Activated CD4-positive, alpha-beta T cell treated with anti-CD3 and anti-CD28 coated beads, Interleukin-2, amount 10 ng/mL, durations not matched to agents 7 days and 5 days (primary cell): ENCODE measurements at regions not wholly inside any gene's neighbourhood (a gene's known extent, or its start where the extent isn't known, plus 50 kb on each side); places are given as distances from the start of the nearest gene placed in this dataset.
"Not testable (repeated sequence)": the region's sequence is repeated elsewhere in the genome, so short reads cannot be mapped to it uniquely, and the experiment has no call there.

Experiments
- CTCF ChIA-PET: fragments of 350-600 bp; sonication (Branson Sonifier 250); formaldehyde crosslinking; loops from one replicate; lab custom pipeline; 2021; ENCODE audit warnings: antibody characterized with exemption; lab: Charles Lee
- POLR2A ChIA-PET: fragments of 350-600 bp; sonication (Branson Sonifier 250); formaldehyde crosslinking; loops from one replicate; lab custom pipeline; 2021; ENCODE audit warnings: antibody characterized with exemption; lab: Charles Lee
- DNase-seq: peaks from one replicate; pipeline ENCODE4 v3.0.0-alpha.2; 2020
- H3K27ac Mint-ChIP-seq: one replicate; pipeline ENCODE4 v1.8.0; 2021; ENCODE audit warnings: mild to moderate bottlenecking, moderate library complexity, mixed read lengths
- H3K27me3 Mint-ChIP-seq: one replicate; pipeline ENCODE4 v1.8.0; 2021; ENCODE audit warnings: mixed read lengths
- H3K36me3 Mint-ChIP-seq: one replicate; pipeline ENCODE4 v1.8.0; 2021; ENCODE audit warnings: low read depth, mixed read lengths
- H3K4me1 Mint-ChIP-seq: one replicate; pipeline ENCODE4 v1.8.0; 2021; ENCODE audit warnings: mixed read lengths
- H3K4me3 Mint-ChIP-seq: one replicate; pipeline ENCODE4 v1.8.0; 2021; ENCODE audit warnings: mild to moderate bottlenecking, moderate library complexity, mixed read lengths
- H3K9me3 Mint-ChIP-seq: one replicate; pipeline ENCODE4 v1.8.0; 2021; ENCODE audit warnings: mixed read lengths

- peak overlapping the region; percentile 79 for H3K27ac Mint-ChIP-seq
- CTCF ChIA-PET = interaction anchor here (2.8 kb wide), 1 partner anchor 13 kb away, joined by 8 read pairs; no protein-coding TSS in a partner anchor
- DNase-seq = no peak
- no peaks in the 10 kb centered on the region for H3K9me3 Mint-ChIP-seq
- peaks cover 9% of the 10 kb centered on the region for H3K36me3 Mint-ChIP-seq
- no peaks in the 10 kb centered on the region for H3K27me3 Mint-ChIP-seq
- no peak overlapping the region for H3K4me3 Mint-ChIP-seq
- POLR2A ChIA-PET = no interaction called here
- H3K4me1 Mint-ChIP-seq = peaks cover 48% of the 10 kb centered on the region
Observed at GRCh38 chr17:51428668-51429495, 168.5 kb downstream of the UTP18 start.

DNA sequence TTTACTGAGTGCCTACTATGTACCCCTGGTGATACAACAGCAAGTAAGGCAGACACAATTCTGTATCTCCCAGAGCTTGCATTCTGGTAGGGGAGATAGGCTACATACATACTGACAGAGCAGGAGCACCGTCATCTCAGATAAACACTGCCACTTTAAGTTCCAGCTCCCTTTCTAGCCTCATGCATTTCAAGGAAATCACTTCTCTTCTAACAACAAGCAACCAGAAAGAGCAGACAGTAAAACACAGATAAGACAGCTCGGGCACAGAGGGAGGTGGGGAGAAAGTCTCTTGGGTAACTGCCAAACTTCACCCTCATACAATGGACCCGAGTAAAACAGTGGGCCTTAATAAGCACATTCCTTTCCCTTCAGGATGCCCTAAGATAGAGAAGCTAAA, 169.6 kb downstream of the UTP18 start:
- CTCF ChIA-PET = interaction anchor here (1.4 to 2.8 kb wide), 2 partner anchors 9 to 11 kb away, joined by 4 to 8 read pairs; no protein-coding TSS in a partner anchor
- not testable (repeated sequence) for H3K4me3 Mint-ChIP-seq
- H3K27ac Mint-ChIP-seq = peak overlapping the region; percentile 82

GRCh38 chr17:51430591-51430990, 170.2 kb downstream of the UTP18 start:
- DNase-seq = no peak
- CTCF ChIA-PET = interaction anchor here (1.4 to 2.8 kb wide), 2 partner anchors 9 to 11 kb away, joined by 4 to 8 read pairs; no protein-coding TSS in a partner anchor
- H3K4me3 Mint-ChIP-seq = no peak overlapping the region
- peaks cover 7% of the 10 kb centered on the region for H3K36me3 Mint-ChIP-seq
- H3K27me3 Mint-ChIP-seq = no peaks in the 10 kb centered on the region
- H3K9me3 Mint-ChIP-seq = no peaks in the 10 kb centered on the region
- H3K27ac Mint-ChIP-seq = peak overlapping the region; percentile 82
- POLR2A ChIA-PET = no interaction called here
- H3K4me1 Mint-ChIP-seq = peaks cover 63% of the 10 kb centered on the region

More for the DNA sequence above, 169.6 kb downstream of the UTP18 start:
- H3K27me3 Mint-ChIP-seq, H3K36me3 Mint-ChIP-seq, DNase-seq, H3K9me3 Mint-ChIP-seq, POLR2A ChIA-PET: not testable (repeated sequence)
- peaks cover 56% of the 10 kb centered on the region for H3K4me1 Mint-ChIP-seq

DNA sequence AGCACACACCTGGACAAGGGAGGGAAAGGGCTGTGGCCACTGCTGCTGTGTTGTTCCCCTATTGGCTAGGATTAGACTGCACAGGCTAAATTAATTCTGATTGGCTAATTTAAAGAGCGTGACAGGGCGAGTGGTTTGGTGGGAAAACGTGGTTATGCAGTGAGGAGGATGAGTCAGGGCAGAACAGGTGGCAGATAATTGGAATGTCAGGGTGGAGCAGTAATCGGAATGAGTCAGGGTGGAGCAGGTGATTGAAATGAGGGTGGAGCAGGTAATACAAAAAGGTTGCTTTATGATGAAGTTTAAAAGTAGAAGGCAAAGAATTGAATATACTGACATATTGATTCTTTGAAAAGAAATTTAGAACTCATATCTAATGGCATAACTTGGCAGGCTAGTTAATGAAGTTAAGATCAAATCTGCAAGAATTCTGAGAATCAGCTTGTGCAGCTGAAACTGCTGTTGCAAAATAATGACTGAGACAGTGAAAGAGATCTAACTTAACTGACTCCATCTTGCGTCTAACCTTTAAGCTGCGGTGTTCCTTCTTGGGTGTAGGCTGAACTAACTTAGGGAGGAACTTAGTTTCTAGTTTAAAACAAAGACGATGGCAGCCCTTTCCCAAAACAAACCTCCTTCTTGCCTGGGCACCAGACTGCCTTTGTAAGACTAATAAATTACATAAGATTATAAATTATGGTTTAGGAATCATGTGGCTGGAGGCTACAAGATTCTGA, 174.3 kb downstream of the UTP18 start:
- Mint-ChIP-seq H3K4me3 (no peak overlapping the region), H3K27me3 (no peaks in the 10 kb centered on the region), H3K27ac (peak overlapping the region; percentile 26), H3K9me3 (no peaks in the 10 kb centered on the region), H3K36me3 (peaks cover 2% of the 10 kb centered on the region), H3K4me1 (peaks cover 40% of the 10 kb centered on the region)
- no peak for DNase-seq
- ChIA-PET CTCF (no interaction called here), POLR2A (no interaction called here)

DNA sequence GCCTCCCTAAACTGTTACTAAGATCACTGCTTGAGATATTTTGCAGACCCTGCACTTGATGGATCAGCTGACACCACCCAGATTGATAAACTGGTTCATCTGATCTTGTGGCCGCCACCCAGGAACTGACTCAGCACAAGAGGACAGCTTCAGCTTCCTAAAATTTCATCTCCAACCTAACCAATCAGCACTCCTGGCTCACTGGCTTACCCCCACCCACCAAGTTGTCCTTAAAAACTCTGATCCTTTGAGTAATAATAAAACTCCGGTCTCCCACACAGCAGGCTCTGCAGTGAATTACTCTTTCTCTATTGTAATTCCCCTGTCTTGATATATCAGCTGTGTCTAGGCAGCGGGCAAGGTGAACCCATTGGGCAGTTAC, 174.8 kb downstream of the UTP18 start:
- ChIA-PET POLR2A (no interaction called here), CTCF (interaction anchor here (1.4 to 1.9 kb wide), 2 partner anchors 21 to 26 kb away, joined by 3 to 5 read pairs; no protein-coding TSS in a partner anchor)
- Mint-ChIP-seq H3K36me3 (no peaks in the 10 kb centered on the region), H3K4me3 (peak overlapping the region; percentile 24), H3K27me3 (no peaks in the 10 kb centered on the region), H3K4me1 (peaks cover 38% of the 10 kb centered on the region), H3K27ac (peak overlapping the region; percentile 26), H3K9me3 (no peaks in the 10 kb centered on the region)
- no peak for DNase-seq

DNA sequence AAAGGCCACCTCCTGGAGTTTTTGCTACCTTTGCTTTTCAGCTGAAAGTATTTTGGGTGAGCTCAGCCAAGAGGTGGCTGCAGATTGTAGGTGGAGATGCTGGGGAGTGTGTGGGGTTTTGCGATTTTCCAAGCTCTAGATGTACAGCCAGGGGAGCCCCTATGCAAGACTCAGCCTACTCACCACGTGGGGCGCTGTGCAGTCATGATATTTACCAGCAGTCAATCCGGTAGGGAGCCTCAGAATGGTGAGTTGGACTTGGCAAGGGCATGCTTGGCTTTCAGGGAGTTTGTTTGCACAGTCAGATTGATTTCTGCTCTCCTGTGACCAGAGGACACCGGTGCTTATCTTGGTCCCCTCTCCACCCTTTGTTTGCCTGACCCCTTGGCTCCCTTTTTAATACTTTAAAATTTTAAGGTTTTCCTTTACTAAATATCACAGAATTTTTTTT, 175.3 kb downstream of the UTP18 start:
- Mint-ChIP-seq H3K27ac (no peak overlapping the region), H3K36me3 (no peaks in the 10 kb centered on the region), H3K27me3 (no peaks in the 10 kb centered on the region), H3K9me3 (no peaks in the 10 kb centered on the region), H3K4me1 (peaks cover 33% of the 10 kb centered on the region), H3K4me3 (peak overlapping the region; percentile 24)
- CTCF ChIA-PET = interaction anchor here (0.6 to 1.9 kb wide), 3 partner anchors 21 to 57 kb away, joined by 3 to 5 read pairs (median 3); no protein-coding TSS in a partner anchor
- DNase-seq = peak; percentile 25
- POLR2A ChIA-PET = no interaction called here

GRCh38 chr17:51439395-51440229, 179.3 kb downstream of the UTP18 start:
- DNase-seq = no peak
- Mint-ChIP-seq H3K4me1 (peaks cover 24% of the 10 kb centered on the region), H3K9me3 (peaks cover 3% of the 10 kb centered on the region), H3K27ac (peak overlapping the region; percentile 14), H3K36me3 (no peaks in the 10 kb centered on the region), H3K27me3 (no peaks in the 10 kb centered on the region), H3K4me3 (no peak overlapping the region)
- ChIA-PET POLR2A (no interaction called here), CTCF (interaction anchor here (1.0 to 2.1 kb wide), 3 partner anchors 9 to 22 kb away, joined by 3 to 9 read pairs (median 4); no protein-coding TSS in a partner anchor)

DNA sequence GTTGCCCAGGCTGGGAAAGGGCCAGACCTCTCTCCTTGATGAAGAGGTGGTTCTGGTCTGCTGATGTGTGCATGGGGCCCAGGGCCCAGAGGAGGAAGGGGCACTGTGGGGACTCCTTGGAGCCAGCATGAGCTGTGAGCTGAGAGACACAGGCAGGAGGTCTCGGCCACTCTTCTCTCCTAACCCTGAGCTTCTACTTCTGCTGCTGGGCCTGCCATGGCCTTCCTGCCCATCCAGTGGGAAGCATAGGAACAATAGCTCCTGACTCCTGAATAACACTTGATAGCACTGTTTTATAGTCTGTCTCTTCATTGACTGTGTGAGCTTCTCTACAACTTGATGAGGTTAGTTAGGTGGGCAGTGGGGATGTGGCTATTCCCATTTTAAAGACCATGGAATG, 181.1 kb downstream of the UTP18 start:
- CTCF ChIA-PET = interaction anchor here (0.8 to 2.0 kb wide), 2 partner anchors 10 to 12 kb away, joined by 3 to 8 read pairs; no protein-coding TSS in a partner anchor

DNA sequence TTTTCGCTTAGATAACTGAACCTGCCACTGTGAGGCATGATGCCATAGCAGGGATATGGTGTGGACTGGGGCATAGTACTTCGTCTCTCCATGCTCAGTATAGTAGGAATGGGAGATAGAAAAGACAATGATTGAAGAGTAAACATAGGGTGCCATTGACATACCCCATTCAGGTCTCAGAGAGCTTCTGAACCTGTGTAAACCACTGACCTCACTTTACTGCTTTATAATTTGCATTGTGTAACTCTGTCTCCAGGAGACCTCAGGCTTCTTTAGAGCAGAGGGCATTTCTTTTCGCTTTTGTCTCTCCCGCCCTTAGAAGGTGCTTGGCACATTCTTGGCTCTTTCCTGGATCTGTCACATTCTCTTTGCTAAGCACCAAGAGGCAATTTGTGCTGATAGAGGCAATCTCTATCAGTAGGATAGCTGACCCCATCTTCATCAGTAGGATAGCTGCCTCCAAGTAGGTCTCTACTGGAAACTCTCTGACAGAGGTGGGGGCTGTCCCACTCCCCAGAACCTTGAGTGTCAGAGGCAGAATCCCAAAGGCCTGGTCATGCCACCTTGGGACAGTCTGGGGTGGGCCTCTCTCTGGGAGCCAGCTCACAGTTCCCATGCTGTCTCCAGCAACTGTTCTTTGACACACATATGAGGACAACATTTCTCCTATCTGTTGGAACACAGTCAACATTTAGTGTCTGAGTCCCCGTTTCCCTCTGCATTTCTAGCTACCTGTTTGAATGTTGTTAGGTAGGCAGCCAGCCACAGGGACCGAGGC, 181.9 kb downstream of the UTP18 start:
- peaks cover 3% of the 10 kb centered on the region for H3K9me3 Mint-ChIP-seq
- H3K27me3 Mint-ChIP-seq = peaks cover 3% of the 10 kb centered on the region
- peaks cover 26% of the 10 kb centered on the region for H3K4me1 Mint-ChIP-seq
- no peak overlapping the region for H3K4me3 Mint-ChIP-seq
- no peak for DNase-seq
- CTCF ChIA-PET = interaction anchor here (2.0 kb wide), 1 partner anchor 13 kb away, joined by 8 read pairs; no protein-coding TSS in a partner anchor
- H3K27ac Mint-ChIP-seq = no peak overlapping the region
- POLR2A ChIA-PET = no interaction called here
- H3K36me3 Mint-ChIP-seq = no peaks in the 10 kb centered on the region

More for the DNA sequence above, 181.1 kb downstream of the UTP18 start:
- Mint-ChIP-seq H3K4me3 (no peak overlapping the region), H3K4me1 (peaks cover 25% of the 10 kb centered on the region), H3K27ac (no peak overlapping the region), H3K36me3 (no peaks in the 10 kb centered on the region), H3K9me3 (peaks cover 3% of the 10 kb centered on the region), H3K27me3 (peaks cover 3% of the 10 kb centered on the region)
- no peak for DNase-seq
- POLR2A ChIA-PET = no interaction called here

GRCh38 chr17:51443646-51444045, 183.3 kb downstream of the UTP18 start:
- no peak for DNase-seq
- H3K4me1 Mint-ChIP-seq = peaks cover 26% of the 10 kb centered on the region
- peaks cover 3% of the 10 kb centered on the region for H3K9me3 Mint-ChIP-seq
- no peak overlapping the region for H3K27ac Mint-ChIP-seq
- no peak overlapping the region for H3K4me3 Mint-ChIP-seq
- CTCF ChIA-PET = interaction anchor here (1.3 kb wide), 1 partner anchor 11 kb away, joined by 4 read pairs; no protein-coding TSS in a partner anchor
- no peaks in the 10 kb centered on the region for H3K36me3 Mint-ChIP-seq
- POLR2A ChIA-PET = no interaction called here
- H3K27me3 Mint-ChIP-seq = peaks cover 4% of the 10 kb centered on the region

GRCh38 chr17:51445946-51446345, 185.6 kb downstream of the UTP18 start:
- CTCF ChIA-PET = interaction anchor here (1.1 kb wide), 1 partner anchor 15 kb away, joined by 3 read pairs; no protein-coding TSS in a partner anchor
- Mint-ChIP-seq H3K4me3 (no peak overlapping the region), H3K27ac (no peak overlapping the region), H3K4me1 (peaks cover 14% of the 10 kb centered on the region), H3K9me3 (peaks cover 3% of the 10 kb centered on the region), H3K27me3 (peaks cover 6% of the 10 kb centered on the region), H3K36me3 (no peaks in the 10 kb centered on the region)
- no peak for DNase-seq
- POLR2A ChIA-PET = no interaction called here
